Left lobe of liver (tissue), 2 donors: ENCODE measurements at regions not wholly inside any gene's neighbourhood (a gene's known extent, or its start where the extent isn't known, plus 50 kb on each side); places are given as distances from the start of the nearest gene placed in this dataset.
"Not testable (repeated sequence)": the region's sequence is repeated elsewhere in the genome, so short reads cannot be mapped to it uniquely, and the experiment has no call there.

ENCODE experiments used
- ATAC-seq: fragments of 200-7000 bp; cut with Tn5 transposase; one replicate; pipeline ENCODE4 v1.9.1; 2020; ENCODE audit warnings: mild to moderate bottlenecking, moderate library complexity
- DNase-seq: peaks from one replicate; pipeline ENCODE4 v3.0.0-alpha.2; 2020; ENCODE audit warnings: low spot score
- donor health status: DM: no; HTN: no; CAD: no; lungs with moderate emphysema.
- donor health status: DM: no; HTN: yes; CAD: no.

GRCh38 chr3:178329936-178330335, 206.3 kb upstream of the KCNMB2 start:
- DNase-seq (no peak), ATAC-seq (no peak)

GRCh38 chr3:178334239-178334638, 202.0 kb upstream of the KCNMB2 start:
- ATAC-seq (no peak), DNase-seq (no peak)

DNA sequence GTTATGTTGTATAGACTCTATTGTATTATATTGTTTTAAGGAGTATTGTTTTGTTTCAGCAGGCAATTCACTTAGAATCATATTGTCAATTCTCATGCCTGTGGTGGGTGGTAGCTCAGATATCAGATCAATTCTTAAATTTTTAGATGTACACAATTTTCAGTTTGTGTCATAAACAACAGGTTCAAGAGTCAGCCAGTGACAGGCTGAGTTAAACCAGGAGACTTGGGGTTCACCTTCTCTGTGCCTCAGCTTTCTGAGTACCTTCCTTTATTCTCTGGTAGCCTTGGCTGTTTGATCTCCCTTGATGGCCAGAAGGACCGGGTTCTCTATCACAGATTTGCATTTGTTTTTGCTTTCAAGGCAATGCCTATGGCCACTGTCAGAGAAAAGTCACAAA, 199.9 kb upstream of the KCNMB2 start:
- DNase-seq (no peak), ATAC-seq (no peak)

DNA sequence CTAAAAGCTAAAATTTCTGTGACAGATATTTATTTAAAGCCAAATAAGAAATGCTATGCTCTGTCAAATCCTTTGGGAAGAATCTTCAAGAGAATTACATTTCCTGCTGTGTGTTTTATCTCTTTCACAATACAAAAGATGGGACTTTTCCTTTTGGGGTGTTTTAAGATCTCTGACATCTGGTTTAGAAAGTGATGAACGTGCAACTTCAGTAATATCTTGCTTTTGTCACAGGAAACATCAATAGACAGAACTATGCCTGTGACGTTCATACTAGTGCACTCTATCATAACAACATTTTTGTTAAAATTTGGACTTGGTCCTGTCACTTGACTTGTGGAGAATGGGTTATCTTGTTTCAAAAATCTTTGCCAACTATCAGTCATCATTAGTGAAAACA, 195.7 kb upstream of the KCNMB2 start:
- no peak for DNase-seq

DNA sequence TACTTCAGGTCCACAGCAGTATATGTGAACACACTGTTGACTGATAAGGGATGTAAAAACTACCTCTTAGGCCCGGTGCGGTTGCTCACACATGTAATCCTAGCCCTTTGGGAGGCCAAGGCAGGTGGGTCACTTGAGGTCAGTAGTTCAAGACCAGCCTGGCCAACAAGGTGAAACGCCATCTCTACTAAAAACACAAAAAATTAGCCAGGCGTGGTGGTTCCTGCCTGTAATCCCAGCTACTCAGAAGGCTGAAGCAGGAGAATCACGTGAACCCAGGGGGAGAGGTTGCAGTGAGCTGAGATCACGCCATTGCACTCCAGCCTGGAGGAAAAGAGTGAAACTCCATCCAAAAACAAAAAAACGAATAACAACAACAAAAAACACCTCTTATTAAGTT, 194.6 kb upstream of the KCNMB2 start:
- no peak for ATAC-seq

More for the DNA sequence above, 195.7 kb upstream of the KCNMB2 start:
- no peak for ATAC-seq

DNA sequence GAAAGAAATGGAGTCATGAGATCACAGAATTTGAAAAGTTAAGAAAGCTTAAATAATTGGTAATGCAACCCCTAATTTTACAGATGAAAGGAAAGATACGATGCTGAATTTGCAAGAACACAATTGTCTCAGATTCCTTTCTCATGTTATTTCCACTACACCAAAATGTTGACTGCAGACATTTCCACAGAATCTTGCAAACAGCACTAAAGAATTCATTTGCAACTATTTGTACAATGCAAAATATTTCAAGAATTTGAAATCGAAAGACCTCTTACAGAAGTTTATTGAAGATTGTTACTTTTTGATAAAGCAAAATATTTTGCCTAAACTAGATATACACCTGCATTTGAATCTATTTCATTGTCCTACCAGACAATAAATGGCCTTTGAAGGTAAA, 194.1 kb upstream of the KCNMB2 start:
- DNase-seq, result no peak
- ATAC-seq, result no peak

More for the DNA sequence above, 194.6 kb upstream of the KCNMB2 start:
- no peak for DNase-seq

- no peak for DNase-seq
- no peak for ATAC-seq
Observed at GRCh38 chr3:178343433-178344038, 192.7 kb upstream of the KCNMB2 start.

- DNase-seq, result no peak
- ATAC-seq, result no peak
Observed at GRCh38 chr3:178345944-178346343, 190.3 kb upstream of the KCNMB2 start.

DNA sequence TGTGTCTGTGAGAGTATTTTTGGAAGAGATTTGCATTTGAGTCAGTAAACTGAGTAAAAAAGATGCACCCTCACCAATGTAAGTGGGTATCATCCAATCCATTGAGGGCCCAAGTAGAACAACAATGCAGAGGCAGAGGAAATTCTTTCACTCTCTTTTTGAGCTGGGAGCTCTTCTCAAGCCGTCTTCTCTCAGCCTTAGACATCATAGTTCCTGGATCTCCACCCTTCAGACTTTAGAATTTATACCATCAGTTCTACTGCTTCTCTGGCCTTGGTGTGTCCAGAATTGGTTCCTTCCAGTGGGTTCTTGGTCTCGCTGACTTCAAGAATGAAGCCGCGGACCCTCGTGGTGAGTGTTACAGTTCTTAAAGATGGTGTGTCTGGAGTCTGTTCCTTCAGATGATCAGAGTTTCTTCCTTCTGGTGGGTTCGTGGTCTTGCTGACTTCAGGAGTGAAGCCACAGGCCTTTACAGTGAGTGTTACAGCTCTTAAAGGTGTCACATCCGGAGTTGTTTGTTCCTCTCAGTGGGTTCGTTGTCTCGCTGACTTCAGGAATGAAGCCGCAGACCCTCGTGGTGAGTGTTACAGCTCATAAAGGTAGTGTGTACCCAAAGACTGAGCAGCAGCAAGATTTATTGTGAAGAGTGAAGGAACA, 187.5 kb upstream of the KCNMB2 start:
- DNase-seq, ATAC-seq: not testable (repeated sequence)

DNA sequence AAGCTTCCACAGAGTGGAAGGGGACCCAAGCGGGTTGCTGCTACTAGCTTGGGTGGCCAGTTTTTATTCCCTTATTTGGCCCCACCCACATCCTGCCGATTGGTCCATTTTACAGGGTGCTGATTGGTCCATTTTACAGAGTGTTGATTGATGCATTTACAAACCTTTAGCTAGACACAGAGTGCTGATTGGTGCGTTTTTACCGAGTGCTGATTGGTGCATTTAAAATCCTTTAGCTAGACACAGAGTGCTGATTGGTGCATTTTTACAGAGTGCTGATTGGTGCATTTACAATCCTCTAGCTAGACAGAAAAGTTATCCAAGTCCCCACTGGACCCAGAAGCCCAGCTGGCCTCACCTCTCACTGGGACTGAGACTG, 187.0 kb upstream of the KCNMB2 start:
- DNase-seq, ATAC-seq: not testable (repeated sequence)

- no peak for DNase-seq
- ATAC-seq, result no peak
Observed at GRCh38 chr3:178350763-178351162, 185.5 kb upstream of the KCNMB2 start.

DNA sequence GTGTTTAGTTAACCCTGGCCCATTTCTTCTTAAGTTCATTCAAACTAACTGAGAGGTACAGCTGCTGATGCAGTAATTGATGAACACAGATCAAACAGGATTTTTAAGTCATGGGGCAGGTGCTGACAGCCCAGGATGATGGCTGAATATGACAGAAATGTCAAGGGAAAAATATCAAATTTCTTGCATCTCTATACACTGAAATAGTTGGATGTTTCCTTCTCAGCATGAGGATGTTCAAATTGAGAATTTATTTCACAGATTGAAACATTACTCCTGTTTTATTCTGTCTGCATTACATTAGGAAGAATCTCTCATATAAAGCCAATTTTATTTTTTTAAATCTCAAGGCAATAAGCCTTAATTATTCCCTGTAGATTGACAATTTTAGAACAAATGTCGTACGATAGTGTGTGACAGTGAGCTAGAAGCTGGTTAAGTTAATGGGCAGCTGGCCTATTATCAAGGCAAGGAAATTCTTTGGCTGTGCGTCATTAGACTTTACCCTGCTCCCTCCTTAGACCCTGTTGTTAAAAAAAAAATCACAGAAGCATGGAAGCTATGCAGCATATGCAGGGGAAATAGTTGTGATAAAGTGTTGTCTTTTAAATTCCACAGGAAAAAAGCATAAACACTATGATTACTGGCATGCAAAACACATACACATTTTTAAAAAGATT, 183.8 kb upstream of the KCNMB2 start:
- ATAC-seq (no peak), DNase-seq (no peak)

GRCh38 chr3:178353006-178353694, 183.1 kb upstream of the KCNMB2 start:
- no peak for ATAC-seq
- DNase-seq, result no peak

- DNase-seq (no peak), ATAC-seq (no peak)
Observed at GRCh38 chr3:178359728-178360127, 176.5 kb upstream of the KCNMB2 start.

DNA sequence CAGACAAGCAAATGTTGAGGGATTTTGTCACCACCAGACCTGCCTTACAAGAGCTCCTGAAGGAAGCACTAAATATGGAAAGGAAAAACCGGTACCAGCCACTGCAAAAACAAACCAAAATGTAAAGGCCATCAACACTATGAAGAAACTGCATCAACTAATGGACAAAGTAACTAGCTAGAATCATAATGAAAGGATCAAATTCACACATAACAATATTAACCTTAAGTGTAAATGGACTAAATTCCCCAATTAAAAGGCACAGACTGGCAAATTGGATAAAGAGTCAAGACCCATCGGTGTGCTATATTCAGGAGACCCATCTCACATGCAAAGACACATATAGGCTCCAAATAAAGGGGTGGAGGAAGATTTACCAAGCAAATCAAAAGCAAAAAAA, 173.2 kb upstream of the KCNMB2 start:
- DNase-seq, ATAC-seq: not testable (repeated sequence)

- DNase-seq (no peak), ATAC-seq (peak; percentile 96)
Observed at GRCh38 chr3:178367817-178368617, 168.2 kb upstream of the KCNMB2 start.

DNA sequence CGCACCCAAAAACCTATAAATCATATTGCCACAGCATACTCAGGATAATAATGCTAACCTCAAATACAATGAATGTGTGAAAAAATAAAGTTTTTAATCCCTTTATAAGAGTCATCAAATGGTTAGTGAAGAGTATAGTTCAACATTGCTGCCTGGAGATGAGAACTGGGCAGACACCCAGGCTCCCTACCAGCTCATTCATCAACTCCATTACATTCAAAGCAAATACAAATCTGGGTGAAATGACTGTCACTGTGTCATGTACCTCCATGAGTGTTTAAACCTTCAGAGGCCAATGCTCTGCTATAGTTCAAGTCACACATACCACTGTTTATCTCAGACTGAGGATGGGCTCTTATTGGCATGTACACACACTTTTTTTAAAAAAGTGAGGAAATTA, 167.2 kb upstream of the KCNMB2 start:
- DNase-seq, result no peak
- no peak for ATAC-seq

DNA sequence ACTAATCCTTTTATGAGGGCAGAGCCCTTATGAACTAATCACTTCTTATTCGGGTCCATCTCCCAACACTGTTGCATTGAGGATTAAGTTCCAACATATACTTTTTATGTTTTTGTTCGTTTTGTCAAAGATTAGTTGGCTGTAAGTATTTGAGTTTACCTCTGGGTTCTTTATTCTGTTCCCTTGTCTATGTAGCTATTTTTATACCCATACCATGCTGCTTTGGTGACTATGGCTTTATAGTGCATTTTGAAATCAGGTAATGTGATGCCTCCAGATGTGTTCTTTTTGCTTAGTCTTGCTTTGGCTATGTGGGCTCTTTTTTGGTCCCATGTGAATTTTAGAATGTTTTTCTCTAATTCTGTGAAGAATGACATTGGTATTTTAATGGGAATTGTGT, 166.4 kb upstream of the KCNMB2 start:
- ATAC-seq, result no peak

GRCh38 chr3:178370387-178370786, 165.8 kb upstream of the KCNMB2 start:
- ATAC-seq, result no peak
- DNase-seq, result no peak

More for the DNA sequence above, 166.4 kb upstream of the KCNMB2 start:
- no peak for DNase-seq

- ATAC-seq, result no peak
- no peak for DNase-seq
Observed at GRCh38 chr3:178381555-178381954, 154.7 kb upstream of the KCNMB2 start.

GRCh38 chr3:178381971-178382448, 154.2 kb upstream of the KCNMB2 start:
- DNase-seq, result no peak
- ATAC-seq, result no peak
